OCI-LY1 (cell line): ENCODE measurements at regions not wholly inside any gene's neighbourhood (a gene's known extent, or its start where the extent isn't known, plus 50 kb on each side); places are given as distances from the start of the nearest gene placed in this dataset.

Source experiments
- H2AFZ ChIP-seq: fragments of 200-600 bp; sonication (generic), shearing (Covaris generic); 2 replicates; pipeline ENCODE4 v1.6.0; 2014; ENCODE audit warnings: antibody characterized with exemption, mild to moderate bottlenecking, low read length
- H3F3A ChIP-seq: fragments of 200-600 bp; sonication (generic), shearing (Covaris generic); 2 replicates; pipeline ENCODE4 v1.6.0; 2014; ENCODE audit warnings: mild to moderate bottlenecking, antibody characterized with exemption, low read length, moderate library complexity; ENCODE audit not compliant: insufficient read depth
- H3K27ac ChIP-seq: fragments of 200-600 bp; sonication (generic); 2 replicates; pipeline ENCODE4 v1.5.1; 2014; ENCODE audit warnings: low read length, mixed run types, mild to moderate bottlenecking, low read depth; ENCODE audit not compliant: poor library complexity, severe bottlenecking
- H3K27me3 ChIP-seq: fragments of 200-600 bp; sonication (generic); 2 replicates; pipeline ENCODE4 v1.6.0; 2014; ENCODE audit warnings: antibody characterized with exemption, mild to moderate bottlenecking, low read length, moderate library complexity; ENCODE audit not compliant: insufficient read depth
- H3K36me3 ChIP-seq: fragments of 200-600 bp; sonication (generic); 2 replicates; pipeline ENCODE4 v1.6.1; 2014; ENCODE audit warnings: mild to moderate bottlenecking, antibody characterized with exemption, low read length, moderate library complexity, mixed read lengths; ENCODE audit not compliant: insufficient read depth
- H3K4me1 ChIP-seq: fragments of 200-600 bp; sonication (generic); 2 replicates; pipeline ENCODE4 v1.5.1; 2014; ENCODE audit warnings: mild to moderate bottlenecking, low read length, moderate library complexity; ENCODE audit not compliant: insufficient read depth, severe bottlenecking
- H3K4me2 ChIP-seq: fragments of 200-600 bp; sonication (generic), shearing (Covaris generic); 2 replicates; pipeline ENCODE4 v1.6.1; 2014; ENCODE audit warnings: low read length
- H3K4me3 ChIP-seq: fragments of 200-600 bp; sonication (generic); 2 replicates; pipeline ENCODE4 v1.5.1; 2014; ENCODE audit warnings: low read length, low read depth, mild to moderate bottlenecking, mixed read lengths; ENCODE audit not compliant: poor library complexity, severe bottlenecking
- H3K79me2 ChIP-seq: fragments of 200-600 bp; shearing (Covaris generic); 2 replicates; pipeline ENCODE4 v1.6.1; 2016; ENCODE audit warnings: mixed run types, low read length, mixed read lengths; ENCODE audit not compliant: insufficient read depth
- H3K9ac ChIP-seq: fragments of 200-600 bp; sonication (generic), shearing (Covaris generic); 2 replicates; pipeline ENCODE4 v1.6.1; 2014; ENCODE audit warnings: mild to moderate bottlenecking, low read length, mixed read lengths
- H3K9me2 ChIP-seq: fragments of 200-600 bp; sonication (generic), shearing (Covaris generic); 2 replicates; pipeline ENCODE4 v1.6.1; 2014; ENCODE audit warnings: low read depth, mild to moderate bottlenecking, low read length, mixed read lengths
- H3K9me3 ChIP-seq: fragments of 200-600 bp; shearing (Covaris generic); 2 replicates; pipeline ENCODE4 v1.6.1; 2014; ENCODE audit warnings: low read length, mixed read lengths
- H4K20me1 ChIP-seq: fragments of 200-600 bp; sonication (generic), shearing (Covaris generic); 2 replicates; pipeline ENCODE4 v1.6.0; 2016; ENCODE audit warnings: mild to moderate bottlenecking, low read length; ENCODE audit not compliant: insufficient read depth
- EZH2 ChIP-seq: fragments of 200-600 bp; sonication (generic), shearing (Covaris generic); IDR thresholded peaks from 2 replicates; pipeline ENCODE4 v1.8.0; 2017; ENCODE audit warnings: borderline replicate concordance, mixed run types, mild to moderate bottlenecking, antibody characterized with exemption, low read length, moderate library complexity, mixed read lengths
- TF ChIP-seq, protein P1 (sequence below): fragments of 200-600 bp; sonication (generic), shearing (Covaris generic); IDR thresholded peaks from 2 replicates; pipeline ENCODE4 v1.5.1; 2017; ENCODE audit warnings: mild to moderate bottlenecking, antibody characterized with exemption, low read length, moderate library complexity, mixed read lengths

- Histone ChIP-seq H3K27me3 (no peaks in the 10 kb centered on the region), H3K4me1 (no peaks in the 10 kb centered on the region), H3F3A (no peaks in the 10 kb centered on the region), H3K9me2 (no peaks in the 10 kb centered on the region), H3K4me2 (no peak overlapping the region), H4K20me1 (no peaks in the 10 kb centered on the region), H3K79me2 (no peaks in the 10 kb centered on the region), H3K27ac (no peak overlapping the region), H3K9me3 (no peaks in the 10 kb centered on the region), H3K4me3 (no peak overlapping the region), H3K9ac (no peak overlapping the region), H2AFZ (no peak overlapping the region), H3K36me3 (no peaks in the 10 kb centered on the region)
- TF ChIP-seq EZH2: no peak
- TF ChIP-seq, protein P1, sequence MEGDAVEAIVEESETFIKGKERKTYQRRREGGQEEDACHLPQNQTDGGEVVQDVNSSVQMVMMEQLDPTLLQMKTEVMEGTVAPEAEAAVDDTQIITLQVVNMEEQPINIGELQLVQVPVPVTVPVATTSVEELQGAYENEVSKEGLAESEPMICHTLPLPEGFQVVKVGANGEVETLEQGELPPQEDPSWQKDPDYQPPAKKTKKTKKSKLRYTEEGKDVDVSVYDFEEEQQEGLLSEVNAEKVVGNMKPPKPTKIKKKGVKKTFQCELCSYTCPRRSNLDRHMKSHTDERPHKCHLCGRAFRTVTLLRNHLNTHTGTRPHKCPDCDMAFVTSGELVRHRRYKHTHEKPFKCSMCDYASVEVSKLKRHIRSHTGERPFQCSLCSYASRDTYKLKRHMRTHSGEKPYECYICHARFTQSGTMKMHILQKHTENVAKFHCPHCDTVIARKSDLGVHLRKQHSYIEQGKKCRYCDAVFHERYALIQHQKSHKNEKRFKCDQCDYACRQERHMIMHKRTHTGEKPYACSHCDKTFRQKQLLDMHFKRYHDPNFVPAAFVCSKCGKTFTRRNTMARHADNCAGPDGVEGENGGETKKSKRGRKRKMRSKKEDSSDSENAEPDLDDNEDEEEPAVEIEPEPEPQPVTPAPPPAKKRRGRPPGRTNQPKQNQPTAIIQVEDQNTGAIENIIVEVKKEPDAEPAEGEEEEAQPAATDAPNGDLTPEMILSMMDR: no peak
These were observed 233.1 kb upstream of the KLF6 start for GRCh38 chr10:4018054-4018511.

DNA sequence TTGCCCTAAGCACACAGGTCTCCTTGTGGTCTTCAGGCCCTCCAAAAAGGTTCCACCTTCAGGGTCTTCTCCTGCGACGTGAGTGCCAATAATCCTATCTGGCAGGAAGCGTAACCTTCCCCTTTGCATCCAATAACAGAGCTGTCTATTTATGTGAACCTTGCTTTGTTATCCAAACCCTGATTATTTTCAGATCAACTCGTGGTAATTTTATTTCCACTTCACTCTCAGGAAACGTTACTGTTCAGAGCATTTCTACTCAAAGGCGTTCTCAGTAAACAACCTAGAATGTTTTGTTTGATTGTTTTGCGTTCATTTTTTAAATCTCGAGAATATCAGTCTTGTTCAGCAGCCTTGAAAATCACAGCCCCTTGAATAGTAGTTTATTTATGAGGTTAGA lies 232.3 kb upstream of the KLF6 start:
- Histone ChIP-seq H3K9me3 (no peaks in the 10 kb centered on the region), H3K27me3 (no peaks in the 10 kb centered on the region), H3K4me2 (no peak overlapping the region), H2AFZ (no peak overlapping the region), H3F3A (no peaks in the 10 kb centered on the region), H4K20me1 (no peaks in the 10 kb centered on the region), H3K4me1 (no peaks in the 10 kb centered on the region), H3K4me3 (no peak overlapping the region), H3K36me3 (no peaks in the 10 kb centered on the region), H3K9me2 (no peaks in the 10 kb centered on the region), H3K27ac (no peak overlapping the region), H3K9ac (no peak overlapping the region), H3K79me2 (no peaks in the 10 kb centered on the region)
- TF ChIP-seq EZH2: no peak

- no peaks in the 10 kb centered on the region for H3K9me3 ChIP-seq
- no peaks in the 10 kb centered on the region for H4K20me1 ChIP-seq
- H3K9ac ChIP-seq: no peak overlapping the region
- H3K4me3 ChIP-seq: no peak overlapping the region
- H3K4me2 ChIP-seq: no peak overlapping the region
- H3F3A ChIP-seq: no peaks in the 10 kb centered on the region
- no peaks in the 10 kb centered on the region for H3K9me2 ChIP-seq
- no peaks in the 10 kb centered on the region for H3K79me2 ChIP-seq
- H3K27ac ChIP-seq: no peak overlapping the region
- TF ChIP-seq, protein P1: no peak
- TF ChIP-seq EZH2: no peak
- no peaks in the 10 kb centered on the region for H3K36me3 ChIP-seq
- no peak overlapping the region for H2AFZ ChIP-seq
- H3K27me3 ChIP-seq: no peaks in the 10 kb centered on the region
- no peaks in the 10 kb centered on the region for H3K4me1 ChIP-seq
These were observed 231.3 kb upstream of the KLF6 start for GRCh38 chr10:4016214-4016740.

DNA sequence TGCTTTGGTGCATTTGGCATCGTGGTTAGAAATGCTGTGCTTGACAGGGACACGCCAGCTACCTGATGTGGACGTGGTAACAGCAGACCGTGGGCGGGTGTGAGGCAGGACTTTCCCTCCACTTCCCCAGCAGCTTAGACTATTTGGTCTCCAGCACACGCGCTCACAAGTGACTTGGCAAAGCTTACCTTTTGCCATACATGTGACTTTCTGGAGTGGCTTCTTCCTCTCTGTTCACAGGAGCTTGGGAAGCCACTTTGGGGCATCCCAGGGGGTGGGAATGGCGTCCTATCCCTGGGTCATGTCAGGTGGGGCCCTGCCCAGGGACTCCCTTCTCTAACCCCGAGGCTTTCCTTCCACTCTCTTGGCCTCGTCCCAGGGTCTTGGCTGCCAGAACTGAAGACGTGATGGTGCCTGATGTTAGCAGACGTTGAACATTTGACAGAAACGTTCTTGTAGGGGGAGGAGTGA lies 228.7 kb upstream of the KLF6 start:
- Histone ChIP-seq H3K4me1 (no peaks in the 10 kb centered on the region), H3K27me3 (no peaks in the 10 kb centered on the region), H3K79me2 (no peaks in the 10 kb centered on the region), H3K9me2 (no peaks in the 10 kb centered on the region), H3K9me3 (no peaks in the 10 kb centered on the region), H4K20me1 (no peaks in the 10 kb centered on the region), H3K36me3 (no peaks in the 10 kb centered on the region), H3K27ac (no peak overlapping the region), H3K4me2 (no peak overlapping the region), H2AFZ (no peak overlapping the region), H3K9ac (no peak overlapping the region), H3F3A (no peaks in the 10 kb centered on the region), H3K4me3 (no peak overlapping the region)
- TF ChIP-seq, protein P1: no peak
- TF ChIP-seq EZH2: no peak
